MCF 10A (cell line): ENCODE measurements at regions not wholly inside any gene's neighbourhood (a gene's known extent, or its start where the extent isn't known, plus 50 kb on each side); places are given as distances from the start of the nearest gene placed in this dataset.

Experiments
- BruUV-seq: library from RNA; stranded (reverse); fragments of 400-500 nt; replicated peaks from 2 replicates; lab custom pipeline; 2021; lab: Mats Ljungman, UMichigan
- CTCF ChIA-PET: fragments of 300-600 bp; sonication (Branson Sonifier 250); formaldehyde crosslinking; extraction: SDS; loops from one replicate; lab custom pipeline; 2021; ENCODE audit warnings: antibody characterized with exemption, inconsistent platforms; lab: Yijun Ruan, JAX
- POLR2A ChIA-PET: fragments of 300-600, 350-650 bp; sonication (Branson Sonifier 250); formaldehyde crosslinking; extraction: SDS; loops from one replicate; lab custom pipeline; 2020; ENCODE audit warnings: antibody characterized with exemption, inconsistent platforms; lab: Yijun Ruan, JAX
- DNase-seq: peaks from one replicate; pipeline ENCODE4 v3.0.0-alpha.2; 2018; ENCODE audit not compliant: unreplicated experiment
- H3K27ac Mint-ChIP-seq: one replicate; pipeline ENCODE4 v1.8.0; 2022; ENCODE audit warnings: mild to moderate bottlenecking, low read depth, mixed read lengths; ENCODE audit not compliant: unreplicated experiment
- H3K27me3 Mint-ChIP-seq: one replicate; pipeline ENCODE4 v1.8.0; 2022; ENCODE audit warnings: mixed read lengths; ENCODE audit not compliant: insufficient read depth, unreplicated experiment
- H3K36me3 Mint-ChIP-seq: one replicate; pipeline ENCODE4 v1.8.0; 2022; ENCODE audit warnings: mild to moderate bottlenecking, moderate library complexity, mixed read lengths; ENCODE audit not compliant: insufficient read depth, unreplicated experiment
- H3K4me1 Mint-ChIP-seq: one replicate; pipeline ENCODE4 v1.8.0; 2022; ENCODE audit warnings: mixed read lengths; ENCODE audit not compliant: insufficient read depth, unreplicated experiment
- H3K4me3 Mint-ChIP-seq: one replicate; pipeline ENCODE4 v1.8.0; 2022; ENCODE audit warnings: mild to moderate bottlenecking, moderate library complexity, mixed read lengths; ENCODE audit not compliant: unreplicated experiment
- H3K9me3 Mint-ChIP-seq: one replicate; pipeline ENCODE4 v1.8.0; 2022; ENCODE audit warnings: mixed read lengths; ENCODE audit not compliant: unreplicated experiment
- intact Hi-C: fragments of 100-400 bp; cut with micrococcal nuclease; formaldehyde crosslinking; loops from 2 replicates; pipeline ENCODE4 v1.14.1; 2022
- TF ChIP-seq, protein P1 (sequence below): fragments of 200-600 bp; IDR thresholded peaks from one replicate; pipeline ENCODE4 v1.8.0; 2022; ENCODE audit warnings: antibody characterized with exemption, mild to moderate bottlenecking; ENCODE audit not compliant: unreplicated experiment

- Mint-ChIP-seq H3K9me3 (no peaks in the 10 kb centered on the region), H3K4me1 (no peaks in the 10 kb centered on the region), H3K4me3 (no peak overlapping the region), H3K27ac (no peak overlapping the region), H3K27me3 (peaks cover 58% of the 10 kb centered on the region), H3K36me3 (no peaks in the 10 kb centered on the region)
- ChIA-PET POLR2A (interaction anchor here (0.7 kb wide), 1 partner anchor 59 kb away, joined by 3 read pairs; no protein-coding TSS in a partner anchor), CTCF (interaction anchor here (0.6 to 1.7 kb wide), 3 partner anchors 57 to 119 kb away, joined by 3 to 4 read pairs (median 3); no protein-coding TSS in a partner anchor)
- TF ChIP-seq, protein P1, sequence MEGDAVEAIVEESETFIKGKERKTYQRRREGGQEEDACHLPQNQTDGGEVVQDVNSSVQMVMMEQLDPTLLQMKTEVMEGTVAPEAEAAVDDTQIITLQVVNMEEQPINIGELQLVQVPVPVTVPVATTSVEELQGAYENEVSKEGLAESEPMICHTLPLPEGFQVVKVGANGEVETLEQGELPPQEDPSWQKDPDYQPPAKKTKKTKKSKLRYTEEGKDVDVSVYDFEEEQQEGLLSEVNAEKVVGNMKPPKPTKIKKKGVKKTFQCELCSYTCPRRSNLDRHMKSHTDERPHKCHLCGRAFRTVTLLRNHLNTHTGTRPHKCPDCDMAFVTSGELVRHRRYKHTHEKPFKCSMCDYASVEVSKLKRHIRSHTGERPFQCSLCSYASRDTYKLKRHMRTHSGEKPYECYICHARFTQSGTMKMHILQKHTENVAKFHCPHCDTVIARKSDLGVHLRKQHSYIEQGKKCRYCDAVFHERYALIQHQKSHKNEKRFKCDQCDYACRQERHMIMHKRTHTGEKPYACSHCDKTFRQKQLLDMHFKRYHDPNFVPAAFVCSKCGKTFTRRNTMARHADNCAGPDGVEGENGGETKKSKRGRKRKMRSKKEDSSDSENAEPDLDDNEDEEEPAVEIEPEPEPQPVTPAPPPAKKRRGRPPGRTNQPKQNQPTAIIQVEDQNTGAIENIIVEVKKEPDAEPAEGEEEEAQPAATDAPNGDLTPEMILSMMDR, result no peak
- no peak for DNase-seq
- BruUV-seq, result no TSS peak
- intact Hi-C loops, result no loop called here
Measured at GRCh38 chr5:141760193-141760592, 78.2 kb upstream of the ARAP3 start.

DNA sequence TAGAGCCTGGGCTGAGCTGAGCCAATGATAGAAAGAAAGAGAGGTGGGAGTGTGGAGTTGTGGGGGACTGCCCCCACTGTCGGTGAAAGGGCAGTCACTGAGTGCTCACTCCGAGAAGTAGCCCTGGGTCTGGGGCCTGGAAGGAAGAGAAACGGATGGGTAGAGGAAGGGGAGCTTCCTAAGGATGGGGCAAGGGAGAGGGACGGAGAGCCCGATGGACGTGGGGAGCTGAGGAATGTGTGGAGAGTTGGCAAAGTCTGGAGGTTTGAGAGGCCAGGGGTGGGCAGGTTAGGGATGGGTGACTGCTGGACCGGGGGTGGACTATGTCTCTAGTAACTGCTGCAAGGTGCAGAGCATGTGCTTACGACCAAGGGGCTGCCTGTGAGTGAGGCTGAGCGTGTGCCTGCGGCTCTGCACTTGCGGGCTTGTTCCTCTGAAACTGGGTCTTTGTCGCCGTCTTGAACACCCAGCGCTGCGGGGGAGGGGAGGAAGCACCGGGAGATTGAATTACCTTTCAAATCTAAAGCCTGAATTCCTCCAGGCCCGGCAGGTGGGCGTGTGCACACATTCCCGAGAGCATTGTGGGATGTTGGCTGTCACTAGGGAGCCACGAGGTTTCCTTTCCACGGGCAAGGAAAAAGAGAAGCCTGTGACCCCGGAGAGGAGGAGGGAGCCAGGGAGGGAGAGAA is 76.4 kb upstream of the ARAP3 start:
- Mint-ChIP-seq H3K4me1 (no peaks in the 10 kb centered on the region), H3K4me3 (no peak overlapping the region), H3K27me3 (peaks cover 61% of the 10 kb centered on the region), H3K36me3 (no peaks in the 10 kb centered on the region), H3K27ac (no peak overlapping the region), H3K9me3 (no peaks in the 10 kb centered on the region)
- POLR2A ChIA-PET, result no interaction called here
- CTCF ChIA-PET, result interaction anchor here (0.6 to 3.5 kb wide), 7 partner anchors 20 to 122 kb away, joined by 3 to 24 read pairs (median 3); partner anchors contain the start of genes HDAC3, PCDH1 and RELL2
- intact Hi-C loops, result loop anchor here (5.0 kb wide), 1 partner anchor 56 kb away; no protein-coding TSS in a partner anchor
- no peak for DNase-seq
- no TSS peak for BruUV-seq
- TF ChIP-seq, protein P1, result no peak

- Mint-ChIP-seq H3K9me3 (no peaks in the 10 kb centered on the region), H3K36me3 (no peaks in the 10 kb centered on the region), H3K4me1 (no peaks in the 10 kb centered on the region), H3K27me3 (peaks cover 61% of the 10 kb centered on the region), H3K27ac (no peak overlapping the region), H3K4me3 (no peak overlapping the region)
- intact Hi-C loops, result loop anchor here (1.0 to 5.0 kb wide), 3 partner anchors 55 to 122 kb away; no protein-coding TSS in a partner anchor
- TF ChIP-seq, protein P1, result peak; percentile 49
- no TSS peak for BruUV-seq
- peak; percentile 71 for DNase-seq
- ChIA-PET CTCF (interaction anchor here (0.7 to 3.5 kb wide), 15 partner anchors 9 to 122 kb away, joined by 3 to 24 read pairs (median 3); partner anchors contain the start of genes HDAC3, PCDH1 and RELL2), POLR2A (interaction anchor here (1.7 kb wide), 1 partner anchor 121 kb away, joined by 3 read pairs; no protein-coding TSS in a partner anchor)
Measured at GRCh38 chr5:141757402-141757801, 75.4 kb upstream of the ARAP3 start.

DNA sequence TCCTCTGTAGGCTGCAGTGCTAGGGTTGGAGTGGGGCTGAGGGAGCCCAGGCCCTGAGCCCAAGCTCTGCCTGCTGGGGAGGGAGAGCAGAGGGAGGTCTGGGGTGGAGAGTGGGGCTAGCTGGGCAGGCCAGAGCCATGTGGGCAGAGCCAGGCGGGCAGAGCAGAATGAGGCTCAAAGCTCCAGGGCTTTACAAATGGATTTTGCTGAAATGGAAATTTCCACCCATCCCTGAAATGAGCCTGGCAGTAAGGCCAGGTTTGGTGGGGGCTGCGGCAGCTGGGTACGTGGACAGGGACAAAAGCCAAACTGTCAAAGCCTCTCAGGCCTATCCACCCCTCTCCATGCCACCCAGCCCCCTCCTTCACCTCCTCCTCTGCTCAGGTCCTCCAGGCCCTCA is 74.2 kb upstream of the ARAP3 start:
- no peaks in the 10 kb centered on the region for H3K4me1 Mint-ChIP-seq
- no peaks in the 10 kb centered on the region for H3K9me3 Mint-ChIP-seq
- DNase-seq, result no peak
- H3K36me3 Mint-ChIP-seq, result no peaks in the 10 kb centered on the region
- H3K4me3 Mint-ChIP-seq, result no peak overlapping the region
- H3K27ac Mint-ChIP-seq, result no peak overlapping the region
- ChIA-PET CTCF (interaction anchor here (0.7 to 3.5 kb wide), 6 partner anchors 11 to 123 kb away, joined by 3 to 24 read pairs (median 6); partner anchors contain the start of gene PCDH1), POLR2A (interaction anchor here (1.1 to 1.7 kb wide), 2 partner anchors 10 to 123 kb away, joined by 3 to 4 read pairs; no protein-coding TSS in a partner anchor)
- TF ChIP-seq, protein P1, result no peak
- H3K27me3 Mint-ChIP-seq, result peaks cover 59% of the 10 kb centered on the region
- BruUV-seq, result no TSS peak
- intact Hi-C loops, result loop anchor here (5.0 kb wide), 1 partner anchor 54 kb away; no protein-coding TSS in a partner anchor
